ENCODE measurements at regions not wholly inside any gene's neighbourhood (a gene's known extent, or its start where the extent isn't known, plus 50 kb on each side); places are given as distances from the start of the nearest gene placed in this dataset.

DNA sequence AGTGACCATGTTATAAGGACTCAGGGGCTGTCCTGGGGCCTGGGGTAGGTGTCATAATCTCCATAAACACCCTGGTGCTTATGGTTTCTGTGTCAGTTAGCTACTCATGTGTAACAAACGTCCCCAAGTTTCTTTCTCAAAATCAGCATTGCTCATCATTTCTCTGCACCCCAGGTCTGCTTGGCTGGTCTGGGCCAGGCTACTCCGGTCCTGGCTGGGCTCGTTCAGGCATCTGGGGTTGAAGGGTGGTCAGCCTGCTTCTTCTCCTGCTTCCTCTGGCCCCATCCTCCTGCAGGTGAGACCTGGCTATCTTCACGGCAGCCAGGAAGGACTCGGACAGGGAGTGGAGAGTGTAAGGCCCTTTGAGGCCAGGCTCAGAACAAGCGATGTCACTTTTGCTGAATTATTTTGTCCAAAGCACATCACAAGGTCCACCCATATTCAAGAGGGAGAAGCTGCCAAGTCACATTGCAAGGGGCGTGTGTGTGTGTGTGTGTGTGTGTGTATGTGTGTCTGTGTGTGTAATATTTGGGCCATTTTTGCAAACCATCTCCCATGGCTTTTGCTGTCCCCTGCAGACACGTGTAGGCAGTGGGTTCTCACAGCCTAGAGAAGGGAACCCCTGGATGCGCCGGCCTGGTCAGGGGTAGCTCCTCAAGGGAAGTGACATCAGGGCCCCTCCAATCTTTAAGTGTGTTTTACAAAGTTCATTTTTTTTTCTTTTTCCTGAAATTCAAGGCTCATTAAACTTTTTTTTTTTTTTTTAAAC, 535.8 kb downstream of the TBC1D22A start:
- Histone ChIP-seq H3K4me1 (ENCODE audit: control insufficient read depth in 1 of 2, insufficient read depth in 2 of 2, low read length in 2 of 2) (peaks cover 4 to 21% of the 10 kb centered on the region in 2 experiments; a peak in 3 of 4 replicates), H4K20me1 (ENCODE audit: insufficient read depth) (no peaks in the 10 kb centered on the region), H3K9me3 (ENCODE audit: control insufficient read depth in 1 of 2, insufficient read depth in 1 of 2, low read depth in 1 of 2, low read length in 2 of 2) (no peaks in the 10 kb centered on the region), H2AFZ (ENCODE audit: low read depth, low read length, poor library complexity, severe bottlenecking) (no peak overlapping the region), H3K27ac (ENCODE audit: low read depth, low read length) (no peak overlapping the region), H3K4me2 (ENCODE audit: low read length) (no peak overlapping the region), H3K9ac (ENCODE audit: low read length) (no peak overlapping the region), H3K4me3 (replicated peaks in 1 of 2; ENCODE audit: low read depth in 1 of 2, low read length in 2 of 2) (no peak overlapping the region), H3K79me2 (ENCODE audit: insufficient read depth, low read length) (no peaks in the 10 kb centered on the region), H3K27me3 (ENCODE audit: insufficient read depth, low read length) (no peaks in the 10 kb centered on the region), H3K9me2 (ENCODE audit: insufficient read depth) (no peaks in the 10 kb centered on the region), H3K36me3 (ENCODE audit: control insufficient read depth in 1 of 2, insufficient read depth in 2 of 2, low read length in 2 of 2) (no peaks in the 10 kb centered on the region)
- no peak for DNase-seq (ENCODE audit: low read depth, low spot score)
- CTCF ChIA-PET = no interaction called here
- ATAC-seq = no peak
- POLR2A ChIA-PET = no interaction called here
- RAD21 ChIA-PET (ENCODE audit: low non-redundant PET in 1 of 2, low total read pairs in 2 of 2, uncharacterized antibody in 2 of 2, unreplicated experiment in 2 of 2) = no interaction called here
- no TSS peak for BruUV-seq (replicated peaks)
- no peak for TF ChIP-seq POLR2A (IDR thresholded peaks at IDR 0.05; ENCODE audit: borderline replicate concordance, extremely low read depth, insufficient read depth, insufficient read length)
- TF ChIP-seq SRF (IDR thresholded peaks at IDR 0.05; ENCODE audit: low read depth) = no peak
- intact Hi-C loops (cut with micrococcal nuclease) = no loop called here

DNA sequence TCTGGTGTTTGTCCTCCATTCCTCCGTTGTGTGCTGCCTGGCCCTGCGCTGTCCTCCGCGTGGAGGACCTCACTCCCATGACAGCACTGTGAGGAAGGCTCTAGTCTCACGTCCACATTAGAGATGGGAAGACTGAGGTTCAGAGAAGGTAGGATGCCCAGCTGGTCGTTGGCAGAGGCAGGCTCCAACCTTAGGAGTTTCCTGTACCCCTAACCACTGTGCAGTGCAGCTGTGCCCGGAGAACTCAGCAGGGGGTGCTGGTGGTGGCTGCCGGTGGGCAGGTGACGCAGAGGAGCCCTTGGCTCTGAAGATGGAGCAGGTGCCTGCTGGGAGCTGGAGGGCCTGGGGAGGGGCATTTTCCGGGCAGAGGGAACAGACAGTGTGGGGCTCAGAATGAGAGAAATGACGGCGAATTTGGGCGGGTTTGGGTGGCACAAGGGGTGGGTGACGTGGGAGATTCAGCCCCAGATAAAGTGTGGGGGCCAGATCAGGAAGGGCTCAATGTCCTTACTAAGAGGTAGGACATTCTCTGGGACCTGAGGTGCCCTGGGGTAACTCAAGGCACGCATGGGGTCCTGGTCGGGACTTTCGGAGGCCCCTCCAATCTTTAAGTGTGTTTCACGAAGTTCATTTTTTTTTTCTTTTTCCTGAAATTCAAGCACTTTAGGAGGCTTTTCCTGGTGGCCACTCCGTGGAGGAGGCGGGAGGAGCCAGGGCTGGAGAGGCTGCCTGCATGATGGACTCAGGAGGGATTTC, 535.0 kb downstream of the TBC1D22A start:
- no peaks in the 10 kb centered on the region for H4K20me1 ChIP-seq (ENCODE audit: insufficient read depth)
- H3K4me3 ChIP-seq (replicated peaks in 1 of 2; ENCODE audit: low read depth in 1 of 2, low read length in 2 of 2) = no peak overlapping the region
- no TSS peak for BruUV-seq (replicated peaks)
- H3K9ac ChIP-seq (ENCODE audit: low read length) = no peak overlapping the region
- H2AFZ ChIP-seq (ENCODE audit: low read depth, low read length, poor library complexity, severe bottlenecking) = no peak overlapping the region
- intact Hi-C loops (cut with micrococcal nuclease) = no loop called here
- H3K36me3 ChIP-seq (ENCODE audit: control insufficient read depth in 1 of 2, insufficient read depth in 2 of 2, low read length in 2 of 2) = no peaks in the 10 kb centered on the region
- POLR2A ChIA-PET = no interaction called here
- DNase-seq (ENCODE audit: low read depth, low spot score) = no peak
- H3K9me3 ChIP-seq (ENCODE audit: control insufficient read depth in 1 of 2, insufficient read depth in 1 of 2, low read depth in 1 of 2, low read length in 2 of 2) = no peaks in the 10 kb centered on the region
- RAD21 ChIA-PET (ENCODE audit: low non-redundant PET in 1 of 2, low total read pairs in 2 of 2, uncharacterized antibody in 2 of 2, unreplicated experiment in 2 of 2) = no interaction called here
- H3K79me2 ChIP-seq (ENCODE audit: insufficient read depth, low read length) = no peaks in the 10 kb centered on the region
- ATAC-seq = peak; percentile 33; the same call in 1 of the 2 replicates
- no peaks in the 10 kb centered on the region for H3K27me3 ChIP-seq (ENCODE audit: insufficient read depth, low read length)
- CTCF ChIA-PET = no interaction called here
- H3K4me2 ChIP-seq (ENCODE audit: low read length) = peak overlapping the region; percentile 33; the same call in 1 of the 2 replicates
- no peaks in the 10 kb centered on the region for H3K9me2 ChIP-seq (ENCODE audit: insufficient read depth)
- no peak overlapping the region for H3K27ac ChIP-seq (ENCODE audit: low read depth, low read length)
- H3K4me1 ChIP-seq (ENCODE audit: control insufficient read depth in 1 of 2, insufficient read depth in 2 of 2, low read length in 2 of 2) = peaks cover 4 to 21% of the 10 kb centered on the region in 2 experiments; a peak in 3 of 4 replicates
- TF ChIP-seq FOSL1 (IDR thresholded peaks at IDR 0.05; ENCODE audit: low read depth) = no peak
